H1 (cell line): ENCODE measurements at regions not wholly inside any gene's neighbourhood (a gene's known extent, or its start where the extent isn't known, plus 50 kb on each side); places are given as distances from the start of the nearest gene placed in this dataset.

ENCODE experiments used
- JUND ChIP-seq: IDR thresholded peaks from 2 replicates; pipeline ENCODE4 v1.6.1; 2011; ENCODE audit warnings: mild to moderate bottlenecking, improper control_type of control experiment, low read length

GRCh38 chr3:14016900-14017475 lies 107.7 kb downstream of the CHCHD4 start (continued):
- no peak for TF ChIP-seq JUND
